Amygdala (tissue), 56 donors: ENCODE measurements at regions not wholly inside any gene's neighbourhood (a gene's known extent, or its start where the extent isn't known, plus 50 kb on each side); places are given as distances from the start of the nearest gene placed in this dataset.

Experiments
- DNase-seq, 56 donors: peaks; one replicate each; lab custom pipeline; 2025; lab: John Stamatoyannopoulos, UW

- no peak for DNase-seq
Observed at GRCh38 chr15:37550360-37551024, 383.9 kb upstream of the TMCO5A start.

- DNase-seq: no peak
Observed at GRCh38 chr15:37572401-37572800, 362.0 kb upstream of the TMCO5A start.

- DNase-seq: no peak
Observed at GRCh38 chr15:37574985-37575384, 359.5 kb upstream of the TMCO5A start.

GRCh38 chr15:37576952-37577351 is 357.5 kb upstream of the TMCO5A start:
- DNase-seq: no peak

- DNase-seq: no peak
Observed at GRCh38 chr15:37581866-37582532, 352.4 kb upstream of the TMCO5A start.

GRCh38 chr15:37582852-37583251 is 351.6 kb upstream of the TMCO5A start:
- no peak for DNase-seq

- no peak for DNase-seq
Observed at GRCh38 chr15:37586011-37586583, 348.3 kb upstream of the TMCO5A start.

GRCh38 chr15:37586976-37587375 is 347.5 kb upstream of the TMCO5A start:
- DNase-seq: no peak

- no peak for DNase-seq
Observed at GRCh38 chr15:37594417-37594816, 340.0 kb upstream of the TMCO5A start.

GRCh38 chr15:37595426-37595970 is 338.9 kb upstream of the TMCO5A start:
- no peak for DNase-seq

GRCh38 chr15:37599156-37599555 is 335.3 kb upstream of the TMCO5A start:
- no peak for DNase-seq

- DNase-seq: no peak
Observed at GRCh38 chr15:37616215-37616614, 318.2 kb upstream of the TMCO5A start.

- no peak for DNase-seq
Observed at GRCh38 chr15:37618353-37618752, 316.1 kb upstream of the TMCO5A start.

GRCh38 chr15:37619358-37620042 is 314.9 kb upstream of the TMCO5A start:
- DNase-seq: no peak

- no peak for DNase-seq
Observed at GRCh38 chr15:37625576-37625975, 308.9 kb upstream of the TMCO5A start.

GRCh38 chr15:37628507-37628906 is 305.9 kb upstream of the TMCO5A start:
- DNase-seq: no peak

GRCh38 chr15:37636736-37637135 is 297.7 kb upstream of the TMCO5A start:
- no peak for DNase-seq

GRCh38 chr15:37638116-37638515 is 296.3 kb upstream of the TMCO5A start:
- no peak for DNase-seq

- no peak for DNase-seq
Observed at GRCh38 chr15:37638691-37639090, 295.7 kb upstream of the TMCO5A start.

GRCh38 chr15:37652646-37653417 is 281.6 kb upstream of the TMCO5A start:
- DNase-seq: no peak
